ENCODE measurements at regions not wholly inside any gene's neighbourhood (a gene's known extent, or its start where the extent isn't known, plus 50 kb on each side); places are given as distances from the start of the nearest gene placed in this dataset.

DNA sequence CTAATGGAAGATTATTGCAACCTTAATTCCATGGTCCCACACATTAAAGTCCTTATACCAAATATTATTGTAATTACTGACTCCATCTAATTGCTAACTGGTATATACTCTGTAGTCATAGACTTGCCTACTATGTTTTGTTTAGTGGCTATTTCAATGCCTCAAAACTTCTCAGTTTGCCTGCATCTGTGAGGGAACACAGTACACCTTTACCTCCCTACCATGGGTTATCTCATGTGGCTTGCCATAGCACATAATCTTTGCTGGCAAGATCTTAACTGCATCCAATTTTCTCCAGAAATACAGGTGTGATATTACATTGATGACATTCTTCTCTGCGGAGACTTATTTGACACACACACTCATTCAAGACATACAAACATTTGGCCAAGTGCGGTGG is 107.1 kb upstream of the ZNF184 start:
- H3K4me1 ChIP-seq, result no peaks in the 10 kb centered on the region
- DNase-seq, result no peak
- no peaks in the 10 kb centered on the region for H3K27me3 ChIP-seq
- no peak overlapping the region for H3K27ac ChIP-seq
- TF ChIP-seq, protein P1, sequence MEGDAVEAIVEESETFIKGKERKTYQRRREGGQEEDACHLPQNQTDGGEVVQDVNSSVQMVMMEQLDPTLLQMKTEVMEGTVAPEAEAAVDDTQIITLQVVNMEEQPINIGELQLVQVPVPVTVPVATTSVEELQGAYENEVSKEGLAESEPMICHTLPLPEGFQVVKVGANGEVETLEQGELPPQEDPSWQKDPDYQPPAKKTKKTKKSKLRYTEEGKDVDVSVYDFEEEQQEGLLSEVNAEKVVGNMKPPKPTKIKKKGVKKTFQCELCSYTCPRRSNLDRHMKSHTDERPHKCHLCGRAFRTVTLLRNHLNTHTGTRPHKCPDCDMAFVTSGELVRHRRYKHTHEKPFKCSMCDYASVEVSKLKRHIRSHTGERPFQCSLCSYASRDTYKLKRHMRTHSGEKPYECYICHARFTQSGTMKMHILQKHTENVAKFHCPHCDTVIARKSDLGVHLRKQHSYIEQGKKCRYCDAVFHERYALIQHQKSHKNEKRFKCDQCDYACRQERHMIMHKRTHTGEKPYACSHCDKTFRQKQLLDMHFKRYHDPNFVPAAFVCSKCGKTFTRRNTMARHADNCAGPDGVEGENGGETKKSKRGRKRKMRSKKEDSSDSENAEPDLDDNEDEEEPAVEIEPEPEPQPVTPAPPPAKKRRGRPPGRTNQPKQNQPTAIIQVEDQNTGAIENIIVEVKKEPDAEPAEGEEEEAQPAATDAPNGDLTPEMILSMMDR (IDR thresholded peaks at IDR 0.05), result no peak
- H3K9me3 ChIP-seq, result no peaks in the 10 kb centered on the region
- intact Hi-C loops (cut with DNase I), result no loop called here
- no peak overlapping the region for H3K4me3 ChIP-seq
- H3K36me3 ChIP-seq, result no peaks in the 10 kb centered on the region
- no peak overlapping the region for H3K9ac ChIP-seq (ENCODE audit: low read depth in 2 of 2, low read length in 2 of 2)

DNA sequence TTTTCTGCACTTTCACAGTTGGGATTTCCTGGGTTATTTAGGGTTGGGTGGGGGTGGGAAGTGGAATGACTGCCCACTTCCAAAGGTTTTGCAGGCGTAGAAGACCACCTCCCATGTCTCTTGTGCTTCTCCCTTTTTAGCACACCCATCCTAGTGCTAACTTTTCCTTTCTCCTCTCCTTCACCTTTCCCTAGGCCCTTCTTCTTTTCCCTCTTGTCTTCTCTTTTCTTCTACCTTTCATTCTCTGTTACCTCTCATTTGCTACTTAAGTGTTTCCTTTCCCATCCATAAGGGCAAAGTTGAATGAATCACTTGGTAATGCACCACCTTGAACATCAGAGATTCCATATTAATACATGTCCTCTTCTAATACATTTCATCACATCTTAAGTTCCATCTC is 105.0 kb upstream of the ZNF184 start:
- Histone ChIP-seq H3K27ac (no peak overlapping the region), H3K4me3 (no peak overlapping the region), H3K27me3 (no peaks in the 10 kb centered on the region), H3K9ac (ENCODE audit: low read depth in 2 of 2, low read length in 2 of 2) (no peak overlapping the region), H3K36me3 (no peaks in the 10 kb centered on the region), H3K4me1 (no peaks in the 10 kb centered on the region), H3K9me3 (no peaks in the 10 kb centered on the region)
- no peak for DNase-seq
- intact Hi-C loops (cut with DNase I), result no loop called here
- TF ChIP-seq, protein P1 (IDR thresholded peaks at IDR 0.05), result no peak

DNA sequence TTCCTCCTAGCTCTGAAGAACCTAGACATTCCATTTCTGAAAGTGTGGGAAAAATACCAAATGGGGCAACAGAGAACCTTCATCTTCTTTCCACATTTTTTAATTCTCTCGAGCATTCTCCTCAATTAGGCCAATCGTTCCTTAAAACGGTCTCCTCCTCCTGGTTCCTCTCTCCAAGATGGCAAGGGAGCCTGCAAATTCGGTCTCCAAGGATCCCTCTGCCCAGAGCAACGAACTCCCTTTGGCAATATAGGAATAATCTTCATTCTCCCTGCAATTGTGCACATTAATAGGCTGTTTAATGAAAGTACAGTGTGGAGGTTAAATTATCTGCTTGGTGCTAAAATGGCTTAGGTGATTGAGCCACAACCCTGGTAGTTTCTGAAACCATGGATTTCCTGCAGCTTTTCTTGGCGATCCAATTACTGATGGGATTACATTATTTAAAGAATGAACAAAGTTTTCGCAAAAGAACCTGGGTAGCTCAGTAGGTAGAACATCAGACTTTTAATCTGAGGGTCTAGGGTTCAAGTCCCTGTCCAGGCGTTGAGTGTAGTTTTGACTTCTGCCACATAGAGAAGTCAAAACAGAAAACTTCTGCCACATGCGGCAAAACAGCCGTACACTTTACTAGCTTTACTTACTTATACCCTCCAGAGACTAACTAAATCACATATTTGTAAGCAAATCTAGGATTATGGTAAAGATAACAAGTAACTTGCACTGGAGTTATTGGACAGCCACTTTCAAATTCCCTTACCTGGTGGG is 102.9 kb upstream of the ZNF184 start:
- H3K27ac ChIP-seq, result no peak overlapping the region
- H3K4me3 ChIP-seq, result no peak overlapping the region
- H3K4me1 ChIP-seq, result no peaks in the 10 kb centered on the region
- intact Hi-C loops (cut with DNase I), result no loop called here
- DNase-seq, result no peak
- no peak overlapping the region for H3K9ac ChIP-seq (ENCODE audit: low read depth in 2 of 2, low read length in 2 of 2)
- H3K9me3 ChIP-seq, result no peaks in the 10 kb centered on the region
- no peaks in the 10 kb centered on the region for H3K27me3 ChIP-seq
- TF ChIP-seq, protein P1 (IDR thresholded peaks at IDR 0.05), result no peak
- no peaks in the 10 kb centered on the region for H3K36me3 ChIP-seq

DNA sequence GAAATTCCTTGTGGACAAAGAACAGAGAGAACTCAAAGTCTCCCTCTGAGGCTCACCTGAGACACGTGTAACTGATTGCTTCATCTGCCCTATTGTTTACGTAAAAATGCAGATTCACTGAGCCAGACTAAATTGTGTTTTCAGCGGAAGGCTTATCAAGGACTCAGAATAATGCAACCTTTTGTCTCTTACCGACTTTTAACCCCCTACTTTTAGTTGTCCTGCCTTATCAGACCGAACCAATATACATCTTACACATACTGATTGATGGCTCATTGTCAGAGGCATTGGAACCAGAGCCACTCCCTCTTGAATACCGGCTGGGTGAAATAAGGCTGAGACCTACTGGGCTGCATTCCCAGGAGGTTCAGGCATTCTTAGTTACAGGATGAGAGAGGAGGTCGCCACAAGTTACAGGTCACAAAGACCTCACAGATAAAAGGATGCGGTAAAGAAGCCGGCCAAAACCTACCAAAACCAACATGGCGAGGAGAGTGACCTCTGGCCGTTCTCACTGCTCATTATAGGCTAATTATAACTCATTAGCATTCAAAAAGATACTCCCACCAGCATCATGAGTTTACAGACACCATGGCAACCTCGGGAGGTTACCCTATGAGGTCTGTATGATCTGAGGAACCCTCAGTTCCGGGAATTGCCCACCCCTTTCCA is 95.5 kb upstream of the ZNF184 start:
- TF ChIP-seq, protein P1 (IDR thresholded peaks at IDR 0.05), result no peak
- H3K4me3 ChIP-seq, result no peak overlapping the region
- intact Hi-C loops (cut with DNase I), result no loop called here
- H3K4me1 ChIP-seq, result no peaks in the 10 kb centered on the region
- H3K27me3 ChIP-seq, result peaks cover 19% of the 10 kb centered on the region
- no peak for DNase-seq
- no peak overlapping the region for H3K27ac ChIP-seq
- H3K9ac ChIP-seq (ENCODE audit: low read depth in 2 of 2, low read length in 2 of 2), result no peak overlapping the region
- H3K9me3 ChIP-seq, result no peaks in the 10 kb centered on the region
- H3K36me3 ChIP-seq, result no peaks in the 10 kb centered on the region

- H3K9ac ChIP-seq (ENCODE audit: low read depth in 2 of 2, low read length in 2 of 2), result no peak overlapping the region
- DNase-seq, result no peak
These were observed 93.2 kb upstream of the ZNF184 start for GRCh38 chr6:27565839-27566779.

More at GRCh38 chr6:27565839-27566779, 93.2 kb upstream of the ZNF184 start:
- Histone ChIP-seq H3K9me3 (no peaks in the 10 kb centered on the region), H3K36me3 (no peaks in the 10 kb centered on the region), H3K4me1 (no peaks in the 10 kb centered on the region), H3K27me3 (peaks cover 19% of the 10 kb centered on the region), H3K4me3 (no peak overlapping the region), H3K27ac (no peak overlapping the region)
- intact Hi-C loops (cut with DNase I), result no loop called here
- TF ChIP-seq, protein P1 (IDR thresholded peaks at IDR 0.05), result no peak
